ENCODE measurements at regions not wholly inside any gene's neighbourhood (a gene's known extent, or its start where the extent isn't known, plus 50 kb on each side); places are given as distances from the start of the nearest gene placed in this dataset.
"Not testable (repeated sequence)": the region's sequence is repeated elsewhere in the genome, so short reads cannot be mapped to it uniquely, and the experiment has no call there.

- TF ChIP-seq, protein P1, sequence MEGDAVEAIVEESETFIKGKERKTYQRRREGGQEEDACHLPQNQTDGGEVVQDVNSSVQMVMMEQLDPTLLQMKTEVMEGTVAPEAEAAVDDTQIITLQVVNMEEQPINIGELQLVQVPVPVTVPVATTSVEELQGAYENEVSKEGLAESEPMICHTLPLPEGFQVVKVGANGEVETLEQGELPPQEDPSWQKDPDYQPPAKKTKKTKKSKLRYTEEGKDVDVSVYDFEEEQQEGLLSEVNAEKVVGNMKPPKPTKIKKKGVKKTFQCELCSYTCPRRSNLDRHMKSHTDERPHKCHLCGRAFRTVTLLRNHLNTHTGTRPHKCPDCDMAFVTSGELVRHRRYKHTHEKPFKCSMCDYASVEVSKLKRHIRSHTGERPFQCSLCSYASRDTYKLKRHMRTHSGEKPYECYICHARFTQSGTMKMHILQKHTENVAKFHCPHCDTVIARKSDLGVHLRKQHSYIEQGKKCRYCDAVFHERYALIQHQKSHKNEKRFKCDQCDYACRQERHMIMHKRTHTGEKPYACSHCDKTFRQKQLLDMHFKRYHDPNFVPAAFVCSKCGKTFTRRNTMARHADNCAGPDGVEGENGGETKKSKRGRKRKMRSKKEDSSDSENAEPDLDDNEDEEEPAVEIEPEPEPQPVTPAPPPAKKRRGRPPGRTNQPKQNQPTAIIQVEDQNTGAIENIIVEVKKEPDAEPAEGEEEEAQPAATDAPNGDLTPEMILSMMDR (IDR thresholded peaks at IDR 0.05): not testable (repeated sequence)
- not testable (repeated sequence) for TF ChIP-seq POLR2A (IDR thresholded peaks at IDR 0.05)
Observed at GRCh38 chr16:79834003-79834402, 233.5 kb upstream of the MAF start.
